OCI-LY3 (cell line): ENCODE measurements at regions not wholly inside any gene's neighbourhood (a gene's known extent, or its start where the extent isn't known, plus 50 kb on each side); places are given as distances from the start of the nearest gene placed in this dataset.

Experiments
- CTCF ChIP-seq: fragments of 200-600, 300-600 bp; sonication (generic); IDR thresholded peaks from 2 replicates; pipeline ENCODE4 v1.5.1; 2014; ENCODE audit warnings: antibody characterized with exemption, low read length, low read depth
- EZH2phosphoT487 ChIP-seq: fragments of 200-600 bp; shearing (Covaris generic); IDR thresholded peaks from 2 replicates; pipeline ENCODE4 v1.6.1; 2018; ENCODE audit warnings: antibody characterized with exemption, mixed run types, low read depth

GRCh38 chr3:30195352-30195751, 411.0 kb upstream of the TGFBR2 start:
- TF ChIP-seq CTCF (no peak), EZH2phosphoT487 (no peak)
